SJSA1 (cell line): ENCODE measurements at regions not wholly inside any gene's neighbourhood (a gene's known extent, or its start where the extent isn't known, plus 50 kb on each side); places are given as distances from the start of the nearest gene placed in this dataset.

Experiments used
- DNase-seq, 2 experiments: peaks; one replicate each; pipeline ENCODE4 v3.0.0-alpha.2; 2015 to 2020; ENCODE audit warnings: low spot score in 2 of 2, low read depth in 1 of 2
- H3K27ac ChIP-seq: fragments of 250-450 bp; sonication (Bioruptor Pico); 2 replicates; pipeline ENCODE4 v1.5.1; 2020; ENCODE audit warnings: mild to moderate bottlenecking, moderate library complexity
- H3K27me3 ChIP-seq: fragments of 250-450 bp; sonication (Bioruptor Pico); replicated peaks from 2 replicates; pipeline ENCODE4 v1.5.1; 2020; ENCODE audit warnings: mild to moderate bottlenecking, moderate library complexity
- H3K36me3 ChIP-seq: fragments of 250-450 bp; sonication (Bioruptor Pico); 2 replicates; pipeline ENCODE4 v1.5.1; 2020; ENCODE audit warnings: mild to moderate bottlenecking
- H3K4me1 ChIP-seq: fragments of 250-450 bp; sonication (Bioruptor Pico); replicated peaks from 2 replicates; pipeline ENCODE4 v1.6.1; 2021; ENCODE audit warnings: mild to moderate bottlenecking
- H3K4me3 ChIP-seq: fragments of 250-450 bp; sonication (Bioruptor Pico); 2 replicates; pipeline ENCODE4 v1.5.1; 2020; ENCODE audit warnings: mild to moderate bottlenecking
- H3K9me3 ChIP-seq: fragments of 250-450 bp; sonication (Bioruptor Pico); replicated peaks from 2 replicates; pipeline ENCODE4 v1.5.1; 2020; ENCODE audit warnings: mild to moderate bottlenecking

- H3K4me3 ChIP-seq: no peak overlapping the region
- H3K27me3 ChIP-seq: peaks cover 12% of the 10 kb centered on the region
- H3K4me1 ChIP-seq: no peaks in the 10 kb centered on the region
These were observed 196.9 kb downstream of the LIG4 start for GRCh38 chr13:108018371-108018870.

GRCh38 chr13:108006619-108007018, 208.7 kb downstream of the LIG4 start:
- Histone ChIP-seq H3K9me3 (no peaks in the 10 kb centered on the region), H3K36me3 (no peaks in the 10 kb centered on the region), H3K4me3 (no peak overlapping the region), H3K27ac (no peak overlapping the region), H3K4me1 (no peaks in the 10 kb centered on the region), H3K27me3 (peaks cover 29% of the 10 kb centered on the region)
- DNase-seq: no peak

More at GRCh38 chr13:108018371-108018870, 196.9 kb downstream of the LIG4 start:
- DNase-seq: no peak
- Histone ChIP-seq H3K27ac (no peak overlapping the region), H3K9me3 (peaks cover 14% of the 10 kb centered on the region), H3K36me3 (no peaks in the 10 kb centered on the region)

- Histone ChIP-seq H3K9me3 (no peaks in the 10 kb centered on the region), H3K4me1 (no peaks in the 10 kb centered on the region), H3K27ac (no peak overlapping the region), H3K36me3 (no peaks in the 10 kb centered on the region), H3K4me3 (no peak overlapping the region), H3K27me3 (peaks cover 33% of the 10 kb centered on the region)
- no peak for DNase-seq
These were observed 210.1 kb downstream of the LIG4 start for GRCh38 chr13:108005231-108005630.

GRCh38 chr13:108003626-108004025, 211.7 kb downstream of the LIG4 start:
- no peak for DNase-seq
- Histone ChIP-seq H3K27ac (no peak overlapping the region), H3K9me3 (no peaks in the 10 kb centered on the region; the same call in 1 of the 2 replicates), H3K4me3 (no peak overlapping the region), H3K36me3 (no peaks in the 10 kb centered on the region), H3K27me3 (peaks cover 30% of the 10 kb centered on the region), H3K4me1 (no peaks in the 10 kb centered on the region)

GRCh38 chr13:108000998-108001397, 214.3 kb downstream of the LIG4 start:
- H3K36me3 ChIP-seq: no peaks in the 10 kb centered on the region
- H3K4me1 ChIP-seq: no peaks in the 10 kb centered on the region
- no peaks in the 10 kb centered on the region; the same call in 1 of the 2 replicates for H3K9me3 ChIP-seq

GRCh38 chr13:107999751-108000150, 215.6 kb downstream of the LIG4 start:
- no peaks in the 10 kb centered on the region for H3K4me1 ChIP-seq

More at GRCh38 chr13:108000998-108001397, 214.3 kb downstream of the LIG4 start:
- Histone ChIP-seq H3K27ac (no peak overlapping the region), H3K4me3 (no peak overlapping the region), H3K27me3 (peaks cover 32% of the 10 kb centered on the region)
- no peak for DNase-seq

GRCh38 chr13:107994137-107994536, 221.2 kb downstream of the LIG4 start:
- no peak for DNase-seq
- Histone ChIP-seq H3K27me3 (peaks cover 13% of the 10 kb centered on the region), H3K27ac (no peak overlapping the region), H3K9me3 (no peaks in the 10 kb centered on the region), H3K4me1 (no peaks in the 10 kb centered on the region), H3K36me3 (no peaks in the 10 kb centered on the region), H3K4me3 (no peak overlapping the region)

More at GRCh38 chr13:107999751-108000150, 215.6 kb downstream of the LIG4 start:
- no peak for DNase-seq
- no peaks in the 10 kb centered on the region for H3K36me3 ChIP-seq
- H3K27me3 ChIP-seq: peaks cover 30% of the 10 kb centered on the region
- H3K9me3 ChIP-seq: no peaks in the 10 kb centered on the region; the same call in 1 of the 2 replicates
- H3K27ac ChIP-seq: no peak overlapping the region
- H3K4me3 ChIP-seq: no peak overlapping the region

GRCh38 chr13:107993239-107993949, 221.9 kb downstream of the LIG4 start:
- Histone ChIP-seq H3K27me3 (peaks cover 16% of the 10 kb centered on the region), H3K9me3 (0 out of 2 replicates have a peak, but pooled peaks cover 2% of the 10 kb centered on the region), H3K4me3 (no peak overlapping the region), H3K36me3 (no peaks in the 10 kb centered on the region), H3K4me1 (no peaks in the 10 kb centered on the region), H3K27ac (no peak overlapping the region)
- no peak for DNase-seq

- no peaks in the 10 kb centered on the region for H3K4me1 ChIP-seq
- peaks cover 16% of the 10 kb centered on the region for H3K27me3 ChIP-seq
- DNase-seq: no peak
- no peak overlapping the region for H3K27ac ChIP-seq
- H3K36me3 ChIP-seq: no peaks in the 10 kb centered on the region
- no peak overlapping the region for H3K4me3 ChIP-seq
- 0 out of 2 replicates have a peak, but pooled peaks cover 2% of the 10 kb centered on the region for H3K9me3 ChIP-seq
These were observed 222.8 kb downstream of the LIG4 start for GRCh38 chr13:107992542-107992941.

GRCh38 chr13:107977071-107977574, 238.2 kb downstream of the LIG4 start:
- Histone ChIP-seq H3K9me3 (no peaks in the 10 kb centered on the region), H3K36me3 (no peaks in the 10 kb centered on the region; the same call in 1 of the 2 replicates)
- no peak for DNase-seq

GRCh38 chr13:107976628-107977027, 238.7 kb downstream of the LIG4 start:
- no peak for DNase-seq
- H3K4me3 ChIP-seq: no peak overlapping the region
- H3K9me3 ChIP-seq: no peaks in the 10 kb centered on the region
- peaks cover 55% of the 10 kb centered on the region for H3K27me3 ChIP-seq
- no peaks in the 10 kb centered on the region; the same call in 1 of the 2 replicates for H3K36me3 ChIP-seq
- no peaks in the 10 kb centered on the region for H3K4me1 ChIP-seq
- no peak overlapping the region for H3K27ac ChIP-seq

More at GRCh38 chr13:107977071-107977574, 238.2 kb downstream of the LIG4 start:
- Histone ChIP-seq H3K4me3 (no peak overlapping the region), H3K4me1 (no peaks in the 10 kb centered on the region), H3K27me3 (peaks cover 56% of the 10 kb centered on the region), H3K27ac (no peak overlapping the region)

GRCh38 chr13:107974409-107974808, 240.9 kb downstream of the LIG4 start:
- Histone ChIP-seq H3K36me3 (no peaks in the 10 kb centered on the region), H3K9me3 (no peaks in the 10 kb centered on the region), H3K4me3 (no peak overlapping the region), H3K4me1 (no peaks in the 10 kb centered on the region), H3K27ac (no peak overlapping the region), H3K27me3 (peaks cover 42% of the 10 kb centered on the region)
- no peak for DNase-seq

- H3K4me1 ChIP-seq: no peaks in the 10 kb centered on the region
- no peak overlapping the region for H3K4me3 ChIP-seq
- H3K36me3 ChIP-seq: no peaks in the 10 kb centered on the region
- H3K9me3 ChIP-seq: no peaks in the 10 kb centered on the region
- DNase-seq: no peak
- H3K27ac ChIP-seq: no peak overlapping the region
- peaks cover 48% of the 10 kb centered on the region for H3K27me3 ChIP-seq
These were observed 245.8 kb downstream of the LIG4 start for GRCh38 chr13:107969546-107969945.

- no peak for DNase-seq
- Histone ChIP-seq H3K27me3 (peaks cover 42% of the 10 kb centered on the region), H3K4me1 (no peaks in the 10 kb centered on the region), H3K4me3 (no peak overlapping the region), H3K36me3 (no peaks in the 10 kb centered on the region), H3K9me3 (no peaks in the 10 kb centered on the region), H3K27ac (no peak overlapping the region)
These were observed 246.9 kb downstream of the LIG4 start for GRCh38 chr13:107968470-107968869.
